Stimulated activated CD8-positive, alpha-beta memory T cell treated with anti-CD3 and anti-CD28 coated beads, Interleukin-2, amount 100 ng/mL, for 48 hours (primary cell): ENCODE measurements at regions not wholly inside any gene's neighbourhood (a gene's known extent, or its start where the extent isn't known, plus 50 kb on each side); places are given as distances from the start of the nearest gene placed in this dataset.

Experiments used
- DNase-seq, 2 donors: peaks; one replicate each; pipeline ENCODE4 v3.0.0-alpha.2; 2020; ENCODE audit warnings: low read depth in 2 of 2

DNA sequence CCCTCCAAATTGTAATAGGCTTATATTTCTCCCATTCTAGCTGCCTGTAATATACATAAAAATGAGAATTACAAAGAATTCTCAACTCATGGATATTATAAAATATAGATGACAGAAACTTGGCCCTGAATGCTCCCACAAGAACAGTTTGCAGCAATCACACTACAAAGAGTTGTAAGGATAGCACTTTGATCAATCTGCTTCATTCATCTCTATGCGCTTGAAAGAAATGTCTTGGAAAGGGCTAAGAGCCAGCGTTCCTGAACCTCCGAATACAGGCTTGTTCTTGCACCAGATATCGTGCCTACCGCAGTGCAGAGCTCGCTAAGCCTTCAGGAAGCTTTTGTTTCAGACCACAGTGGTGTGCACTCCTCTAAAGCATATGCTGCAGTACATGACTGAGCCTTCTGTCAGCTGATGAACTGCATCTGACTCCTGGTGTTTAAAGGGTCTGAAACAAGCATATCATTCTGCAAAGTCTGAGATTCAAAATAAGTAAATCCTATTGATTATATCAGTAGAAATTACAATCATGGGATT, 417.6 kb upstream of the ZFP42 start:
- DNase-seq: no peak

DNA sequence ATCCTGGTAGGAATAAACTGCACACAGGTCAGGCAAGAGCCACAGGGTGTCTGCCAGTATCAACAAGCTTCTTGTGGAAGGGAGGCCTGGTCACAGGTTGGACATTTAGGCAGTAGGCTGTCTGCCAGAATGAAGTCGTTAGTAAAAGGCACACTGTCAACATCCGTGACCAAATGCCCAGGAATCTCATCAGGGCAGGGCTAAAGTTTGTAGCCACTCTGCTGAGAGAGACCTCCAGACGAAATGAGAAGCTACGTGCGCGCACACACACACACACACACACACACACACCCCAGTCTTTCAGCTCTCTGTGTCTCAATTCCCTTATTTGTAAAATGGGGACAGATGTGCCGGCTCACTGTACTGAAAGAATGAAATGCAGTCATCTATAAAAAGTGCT, 408.7 kb upstream of the ZFP42 start:
- no peak for DNase-seq

DNA sequence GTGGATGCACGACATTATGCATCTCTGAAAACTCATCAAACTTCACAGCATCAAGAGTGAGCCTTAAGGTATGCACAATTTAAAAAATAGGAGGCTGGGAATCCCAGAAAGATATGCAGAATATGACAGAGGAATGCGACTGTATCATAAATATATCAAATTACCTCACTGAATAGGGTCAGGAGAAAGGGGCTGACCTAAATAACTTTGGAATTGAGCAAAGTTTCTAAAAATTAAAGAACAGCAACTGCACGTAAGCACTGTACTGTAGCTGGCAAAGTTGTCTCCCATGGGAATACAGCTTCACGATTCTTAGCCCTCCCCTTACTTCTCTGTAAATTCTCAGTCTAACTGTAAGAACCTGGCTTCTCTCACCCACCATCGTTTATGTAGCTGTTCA, 397.4 kb upstream of the ZFP42 start:
- no peak for DNase-seq

DNA sequence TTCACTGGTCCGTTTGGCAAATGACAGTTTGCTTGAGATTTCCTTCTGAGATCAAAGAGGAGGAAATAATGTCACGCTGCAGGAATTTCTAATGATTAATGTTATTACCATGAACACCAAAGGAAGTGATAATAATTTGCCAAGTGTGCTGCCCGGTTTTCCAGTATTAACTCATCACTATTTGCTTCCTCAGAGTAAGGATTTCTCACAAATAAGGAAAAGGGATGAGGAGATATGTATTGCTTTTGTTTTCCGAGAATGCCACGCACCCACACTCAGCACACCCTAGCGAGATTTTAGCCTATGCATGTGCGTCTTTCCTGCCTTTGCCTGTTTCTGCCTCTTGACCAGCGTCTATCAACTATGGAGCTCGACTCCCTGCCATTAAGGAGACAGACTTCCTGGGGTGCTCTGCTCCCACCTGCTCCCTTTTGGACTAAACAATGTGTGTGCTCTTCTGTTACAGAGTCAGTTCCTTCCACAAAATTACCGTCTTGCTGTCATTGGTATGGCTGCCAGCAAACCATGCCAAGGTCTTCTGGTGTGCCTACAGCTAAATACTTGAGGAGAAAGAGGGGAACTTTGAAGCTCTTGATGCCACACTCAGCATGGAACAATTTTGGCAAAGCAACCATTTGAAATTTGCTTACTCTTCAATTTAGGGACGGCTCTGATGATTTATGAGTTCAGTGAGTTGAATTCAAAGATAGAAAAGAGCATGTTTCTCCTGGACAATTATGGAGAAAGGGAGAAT, 393.1 kb upstream of the ZFP42 start:
- DNase-seq: no peak

DNA sequence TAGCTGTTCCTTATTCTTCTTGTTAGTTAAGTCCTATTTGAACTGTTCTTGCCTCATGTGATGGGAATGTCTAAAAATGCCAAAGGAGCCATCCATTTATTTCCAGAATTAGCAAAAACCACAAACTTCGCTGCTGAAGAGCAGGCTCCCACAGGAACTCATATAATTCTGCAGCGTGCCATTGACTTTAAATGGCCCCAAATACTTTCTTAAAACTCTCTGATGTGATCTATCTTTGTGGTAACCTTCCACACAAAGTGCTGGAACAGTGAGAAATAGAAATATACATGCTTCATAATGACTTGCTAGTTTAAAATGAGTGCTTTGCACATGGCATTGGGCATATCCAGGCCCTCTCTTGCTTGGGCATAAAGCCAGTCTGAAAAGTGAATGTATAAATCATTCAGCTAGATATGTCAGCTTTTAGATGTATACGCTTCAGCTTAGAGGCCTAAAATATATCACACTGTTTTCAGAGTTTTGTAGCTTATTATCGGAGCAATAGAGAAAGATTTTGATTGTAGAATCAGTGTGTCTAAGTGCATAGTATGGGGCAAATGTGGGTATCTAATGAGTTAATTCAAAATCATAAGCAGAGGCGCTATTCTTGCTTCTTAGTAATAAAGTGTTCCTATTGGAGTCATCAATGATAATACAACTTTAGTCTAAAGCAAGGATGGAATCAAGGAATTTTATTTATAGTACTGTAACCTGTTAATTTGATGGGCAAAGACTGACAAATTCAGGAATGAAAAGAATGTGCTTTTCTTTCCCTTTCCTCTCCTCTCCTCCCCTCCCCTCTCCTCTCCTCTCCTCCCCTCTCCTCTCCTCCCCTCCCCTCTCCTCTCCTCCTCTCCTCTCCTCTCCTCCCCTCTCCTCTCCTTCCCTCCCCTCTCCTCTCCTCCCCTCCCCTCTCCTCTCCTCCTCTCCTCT, 392.2 kb upstream of the ZFP42 start:
- DNase-seq: no peak

DNA sequence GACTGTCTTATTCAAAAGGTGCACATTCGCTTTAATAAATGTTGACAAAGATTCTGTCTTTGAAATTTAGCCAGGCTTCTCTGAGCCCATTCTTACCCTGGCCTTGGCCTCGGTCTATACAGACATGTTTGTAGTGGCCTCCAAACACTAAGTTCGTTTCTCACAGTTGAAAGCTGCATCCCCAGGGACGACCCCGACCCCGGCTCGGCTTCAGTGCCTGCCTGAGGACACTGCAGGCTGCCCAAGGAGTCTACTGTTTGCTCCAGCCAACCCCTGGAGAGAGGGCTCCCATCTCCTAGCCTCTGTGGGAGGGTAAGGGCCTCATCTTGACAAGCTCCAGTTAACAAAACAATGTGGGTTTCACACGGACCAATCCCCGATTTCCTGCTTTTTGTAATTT, 390.6 kb upstream of the ZFP42 start:
- DNase-seq: no peak

DNA sequence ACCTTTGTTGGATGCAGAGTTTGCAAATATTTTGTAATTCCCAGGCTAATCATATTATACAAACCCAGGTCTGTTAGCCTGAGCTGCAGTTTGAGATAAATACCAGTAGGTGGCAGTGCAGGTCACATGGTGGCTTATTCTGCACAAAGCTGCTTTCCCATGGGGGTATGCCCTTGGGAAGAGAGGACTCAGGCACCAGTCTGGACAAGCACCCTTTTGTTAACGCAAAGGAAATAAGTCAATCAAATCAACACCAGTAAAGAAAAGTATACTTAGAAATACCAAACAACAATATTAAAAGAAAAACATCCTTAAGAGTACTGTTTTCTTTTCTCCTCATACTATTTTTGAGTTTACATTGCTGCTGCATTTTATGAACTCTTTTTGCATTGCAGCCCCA, 389.0 kb upstream of the ZFP42 start:
- DNase-seq: no peak

DNA sequence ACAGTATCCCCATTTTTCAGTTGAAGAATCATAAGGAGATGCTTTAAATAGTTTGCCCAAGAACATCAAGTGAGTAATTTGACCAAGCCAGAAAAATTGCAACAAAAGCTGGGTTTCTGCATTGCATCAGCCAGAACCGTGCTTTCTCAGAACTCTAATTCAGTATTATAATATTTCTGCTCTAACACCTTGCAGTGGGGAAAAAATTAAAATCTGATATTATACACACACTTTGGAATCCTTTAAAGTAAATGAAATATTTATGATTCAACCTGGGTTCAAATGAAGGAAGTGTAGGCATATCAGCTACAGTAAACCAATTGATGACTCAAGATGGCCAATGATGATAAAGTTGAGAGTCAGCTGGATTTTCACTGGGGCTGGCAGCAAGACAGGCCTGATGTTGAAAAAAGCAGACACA, 387.6 kb upstream of the ZFP42 start:
- no peak for DNase-seq

DNA sequence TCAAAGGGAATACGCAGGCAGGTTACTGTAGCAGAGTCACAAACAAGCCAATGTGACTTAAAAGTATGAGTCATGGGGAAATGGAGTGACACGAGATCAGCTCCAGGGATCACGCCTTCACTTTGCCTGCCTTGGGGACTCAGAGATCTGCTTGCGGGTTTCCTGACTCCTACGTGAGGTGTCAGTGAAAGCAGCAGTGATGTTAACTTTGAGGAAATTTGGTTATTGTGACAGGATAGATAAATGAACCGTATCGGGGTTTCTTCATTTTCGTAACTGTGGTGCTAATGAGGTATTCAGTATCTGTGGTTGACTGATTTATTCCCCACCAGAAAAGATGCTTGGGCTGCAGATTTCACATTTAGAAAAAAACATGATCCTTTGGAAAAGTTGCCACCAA, 383.3 kb upstream of the ZFP42 start:
- no peak for DNase-seq

DNA sequence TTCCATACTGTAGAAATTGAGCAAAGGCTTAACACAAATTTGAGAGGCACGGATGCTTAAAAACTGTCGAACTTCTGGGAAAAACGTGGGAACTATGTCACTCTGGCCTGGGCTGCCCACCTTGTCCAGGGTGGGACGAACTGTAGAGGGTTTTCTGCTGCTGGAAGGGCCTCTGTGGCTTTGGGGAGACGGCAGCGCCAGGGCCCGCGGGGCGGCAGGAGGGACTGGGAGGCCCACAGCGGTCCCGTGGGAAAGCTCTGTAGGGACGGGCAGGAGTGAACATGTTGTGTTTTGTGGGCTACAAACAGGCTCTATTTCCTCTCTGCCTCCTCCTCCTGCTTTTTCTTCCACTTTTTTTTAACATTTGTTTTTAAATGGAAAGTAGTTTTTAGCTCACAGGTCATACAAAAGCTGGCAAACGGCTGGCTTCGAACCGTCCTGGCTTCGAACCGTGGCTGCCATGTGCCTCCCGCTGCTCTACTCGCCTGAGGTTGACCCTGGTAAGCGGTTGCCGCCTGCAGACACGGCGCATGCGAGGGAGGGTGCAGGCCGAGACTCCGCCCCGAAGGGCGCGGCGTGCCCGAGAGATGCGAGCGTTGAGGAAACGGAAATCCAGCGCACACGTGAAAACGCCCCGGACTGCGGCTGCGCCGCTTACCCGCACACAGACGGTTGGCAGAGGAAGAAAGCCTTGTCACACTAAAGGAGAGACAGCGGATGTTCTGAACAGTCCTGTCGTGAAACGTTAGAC, 382.3 kb upstream of the ZFP42 start:
- no peak for DNase-seq

DNA sequence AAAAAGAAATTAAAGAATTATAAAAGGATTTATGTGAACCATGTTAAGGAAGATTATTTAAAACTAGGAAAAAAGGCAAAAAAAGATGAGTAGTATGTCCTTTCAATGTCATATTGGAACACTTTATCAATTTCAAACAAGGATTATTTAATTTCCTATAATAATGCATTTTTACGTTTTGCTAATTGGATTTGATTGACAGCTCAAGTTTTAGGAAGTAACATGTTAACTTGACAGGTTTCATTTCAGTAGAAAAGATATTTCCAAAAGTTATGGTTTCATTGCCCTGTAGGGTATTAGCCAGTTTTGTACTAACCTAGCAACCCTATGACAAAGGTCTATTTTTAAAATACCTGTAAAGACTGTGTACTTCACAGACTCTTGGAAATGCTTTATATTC, 379.6 kb upstream of the ZFP42 start:
- DNase-seq: no peak

DNA sequence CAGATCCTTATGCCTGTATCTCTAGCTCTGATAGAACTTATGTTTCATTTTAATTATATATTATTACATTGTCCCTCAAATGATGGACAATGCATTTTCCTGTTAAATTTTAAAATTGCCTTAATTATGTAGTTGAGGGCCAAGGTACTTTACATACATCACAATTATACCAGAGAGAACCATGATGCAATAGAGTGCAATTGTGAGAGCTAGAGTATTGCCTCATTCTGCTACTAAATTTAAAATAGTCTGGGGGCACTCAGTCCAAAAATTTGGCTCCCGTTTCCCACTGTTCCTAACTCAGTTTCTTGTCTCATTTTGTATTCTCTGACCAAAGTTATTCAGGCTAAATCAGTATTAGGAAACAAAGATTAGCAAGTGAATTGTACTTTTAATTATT, 378.5 kb upstream of the ZFP42 start:
- no peak for DNase-seq

DNA sequence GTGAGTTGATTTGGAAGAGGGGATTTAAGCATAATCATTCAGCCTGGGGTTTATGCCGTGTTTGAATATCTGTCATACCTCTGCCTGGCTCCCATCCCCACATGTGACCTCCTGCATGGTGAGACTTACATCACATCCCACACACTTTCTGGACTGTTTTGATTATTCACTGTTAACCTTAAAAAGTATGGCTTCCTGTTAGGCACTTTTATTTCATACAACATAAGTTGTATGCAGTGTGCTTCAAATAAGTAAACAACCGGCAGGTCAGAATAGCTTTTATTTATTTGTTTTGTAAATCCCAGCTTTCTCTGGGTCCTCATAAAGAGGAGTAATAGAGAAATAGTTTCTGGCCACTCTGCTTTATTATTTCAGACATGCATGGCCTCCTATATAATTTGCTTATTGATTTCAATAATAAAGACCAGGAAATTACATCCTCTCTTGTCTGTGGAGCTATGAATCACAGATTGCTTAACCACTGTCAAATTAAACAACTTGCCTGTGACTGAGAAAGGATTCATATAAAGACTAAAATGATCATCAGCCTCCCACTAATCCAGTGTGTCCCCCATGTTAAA, 376.8 kb upstream of the ZFP42 start:
- DNase-seq: no peak

DNA sequence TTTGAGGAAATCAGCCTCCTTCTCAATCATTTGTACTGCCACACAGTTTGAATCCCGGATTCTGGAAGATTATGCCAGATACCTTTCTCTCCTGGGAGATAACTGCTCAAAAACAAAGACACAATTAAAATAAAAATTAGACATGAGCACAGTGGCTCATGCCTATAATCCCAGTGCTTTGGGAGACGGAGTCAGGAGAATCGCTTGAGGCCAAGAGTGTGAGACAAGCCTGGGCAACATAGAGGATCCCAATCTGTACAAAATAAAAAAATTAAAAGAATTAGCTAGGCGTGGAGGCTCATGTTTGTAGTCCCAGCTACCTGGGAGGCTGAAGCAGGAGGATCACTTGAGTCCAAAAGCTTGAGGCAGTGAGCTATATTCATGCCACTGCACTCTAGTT, 376.3 kb upstream of the ZFP42 start:
- no peak for DNase-seq

DNA sequence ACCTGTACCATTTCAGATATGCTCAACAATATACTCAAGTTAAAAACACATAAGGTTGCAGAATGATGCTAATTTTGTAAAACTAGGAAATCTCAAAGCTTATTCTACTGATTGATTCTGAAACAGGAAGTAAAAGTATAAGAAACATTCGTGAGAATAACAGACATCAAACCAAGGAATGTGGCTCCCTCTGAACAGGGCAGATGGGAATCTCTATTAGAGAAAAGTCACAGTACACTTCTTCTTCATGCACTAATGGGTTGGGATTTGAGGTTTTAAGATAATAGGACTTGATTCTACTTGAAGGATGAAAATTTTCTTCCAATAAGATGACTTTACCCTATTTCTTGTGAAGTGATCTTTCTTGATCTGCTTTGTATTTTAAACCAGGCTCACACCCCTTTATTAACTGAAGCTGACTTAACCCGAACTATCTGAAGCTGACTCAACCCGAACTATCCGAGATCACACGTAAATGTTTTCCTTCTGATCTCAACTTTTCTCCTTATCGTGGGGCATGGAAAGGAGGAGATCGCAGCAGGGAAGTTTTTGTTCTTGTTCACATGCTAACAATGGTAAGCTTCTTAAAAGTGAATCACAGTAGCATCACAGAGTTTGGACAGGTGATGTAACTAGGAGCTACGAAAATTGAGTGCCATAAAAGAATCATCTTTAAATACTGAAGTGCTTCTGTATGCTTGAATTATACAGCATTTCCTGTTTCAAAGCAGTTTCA, 363.1 kb upstream of the ZFP42 start:
- DNase-seq: no peak

DNA sequence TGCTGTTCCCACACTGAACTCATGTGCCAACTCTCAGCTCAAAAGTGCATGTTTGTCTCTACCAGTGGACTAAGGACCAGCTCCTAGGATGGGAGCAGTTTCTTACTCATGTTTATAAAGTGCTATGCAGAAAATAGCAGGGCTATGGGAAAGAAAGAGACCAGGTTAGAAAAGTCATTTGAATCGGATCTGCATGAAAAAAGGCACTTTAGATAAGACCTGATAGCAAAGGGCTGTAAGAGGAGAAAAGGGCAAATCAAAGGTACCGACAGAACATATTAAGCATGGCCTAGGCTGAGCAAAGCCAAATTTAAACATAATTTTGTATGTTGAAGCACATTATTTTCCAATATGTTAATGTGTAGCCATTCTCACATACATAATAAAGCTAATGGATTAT, 362.3 kb upstream of the ZFP42 start:
- no peak for DNase-seq

DNA sequence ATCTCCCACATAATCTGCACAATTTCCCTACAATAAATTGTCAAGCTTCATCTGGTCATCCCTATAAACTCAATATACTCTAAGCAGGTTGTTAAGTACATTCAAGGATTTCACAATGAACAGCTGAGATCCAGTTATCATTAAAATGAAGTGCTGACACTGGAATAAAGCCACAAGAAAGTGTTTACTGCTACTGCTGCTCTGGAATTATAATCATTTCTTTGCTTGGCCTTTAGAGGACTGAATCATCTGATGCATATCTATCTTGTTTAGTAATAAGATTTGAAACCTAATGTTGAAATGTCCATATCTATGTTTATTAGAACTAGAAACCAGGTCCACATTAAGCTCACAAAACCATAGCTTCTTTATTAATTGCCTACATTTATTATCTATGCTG, 338.6 kb upstream of the ZFP42 start:
- no peak for DNase-seq

DNA sequence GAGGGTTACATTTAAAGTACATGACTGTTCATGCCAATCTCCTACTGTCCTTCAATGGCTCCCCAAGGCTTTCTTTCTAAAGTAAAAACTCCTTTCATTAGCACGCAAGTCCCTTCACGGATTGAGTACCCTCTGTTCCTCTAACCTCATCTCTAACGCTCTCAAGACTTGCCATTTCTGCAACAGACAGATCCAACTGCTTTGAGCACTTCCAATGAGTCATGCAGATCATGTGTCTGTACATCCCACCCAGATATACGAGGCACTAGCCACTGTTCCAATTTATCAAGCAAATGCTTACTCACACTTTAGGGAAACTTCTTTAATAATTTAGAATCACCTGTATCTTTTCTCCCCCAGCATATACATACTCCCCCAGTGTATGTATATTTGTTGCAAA, 332.5 kb upstream of the ZFP42 start:
- DNase-seq: no peak

DNA sequence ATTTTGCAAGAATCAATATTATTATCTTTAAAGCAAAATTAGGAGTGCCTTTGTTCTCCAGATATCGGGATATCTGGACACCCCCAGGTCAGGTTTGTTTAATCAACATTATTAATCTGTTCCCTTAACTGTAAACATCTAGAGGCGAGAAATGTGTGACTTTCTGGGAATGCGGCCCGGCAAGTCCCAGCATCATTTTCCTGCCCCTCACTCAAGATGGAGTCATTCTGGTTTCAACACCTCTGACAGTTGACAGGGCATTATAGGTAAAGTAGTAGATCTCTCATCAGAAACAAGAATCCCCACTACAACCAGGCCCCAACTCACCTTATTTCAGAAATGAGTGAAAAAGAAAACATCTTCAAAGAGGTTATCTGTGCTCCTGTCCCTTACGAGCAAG, 331.6 kb upstream of the ZFP42 start:
- no peak for DNase-seq

DNA sequence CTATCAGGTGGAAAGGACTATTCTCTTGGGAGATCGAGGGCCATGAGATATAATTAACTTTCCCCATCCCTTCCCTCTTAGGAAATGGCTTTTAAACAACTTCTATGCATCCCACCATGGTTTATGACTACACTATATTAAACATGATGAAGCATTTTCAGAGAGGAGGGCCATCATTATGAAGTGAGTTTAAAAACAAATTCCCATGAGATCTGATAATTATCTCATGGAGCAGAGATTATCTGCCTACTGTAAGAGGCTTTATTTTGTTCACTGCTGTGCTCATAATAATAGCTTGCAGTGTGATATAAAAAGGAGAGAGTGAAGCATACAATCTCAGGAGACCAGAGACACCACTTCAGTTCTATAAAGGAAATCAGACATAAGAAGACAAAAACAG, 330.5 kb upstream of the ZFP42 start:
- DNase-seq: no peak

DNA sequence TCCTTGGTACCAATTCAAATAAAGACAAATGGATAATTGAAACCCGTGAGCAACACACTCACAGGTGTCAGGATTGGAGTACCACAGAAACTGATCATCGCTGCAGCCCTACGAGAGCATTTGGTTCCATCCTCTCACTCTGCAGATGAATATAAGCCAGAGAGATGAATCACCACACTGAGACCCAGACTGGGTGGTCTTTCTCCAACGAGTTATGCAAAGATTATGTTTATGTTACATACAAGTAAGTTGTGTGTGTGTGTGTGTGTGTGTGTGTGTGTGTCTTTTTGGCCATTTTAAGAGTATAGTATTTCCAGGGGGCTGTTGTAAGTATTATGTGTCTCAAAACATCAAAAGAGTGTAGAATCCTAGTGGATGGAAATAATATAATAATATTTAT, 329.5 kb upstream of the ZFP42 start:
- DNase-seq: no peak
